SK-N-SH (cell line): ENCODE measurements at regions not wholly inside any gene's neighbourhood (a gene's known extent, or its start where the extent isn't known, plus 50 kb on each side); places are given as distances from the start of the nearest gene placed in this dataset.

Experiments
- CHD2 ChIP-seq: fragments of 150-350 bp; IDR thresholded peaks from 2 replicates; pipeline ENCODE4 v1.6.1; 2018; ENCODE audit warnings: low read length; ENCODE audit not compliant: partially characterized antibody
- CTCF ChIP-seq: fragments of 200-600 bp; sonication (generic); IDR thresholded peaks from 2 replicates; pipeline ENCODE4 v1.6.1; 2017; ENCODE audit warnings: antibody characterized with exemption, mild to moderate bottlenecking, moderate library complexity
- ELF1 ChIP-seq: IDR thresholded peaks from 2 replicates; pipeline ENCODE4 v1.4.0; 2012
- EP300 ChIP-seq, 2 experiments: IDR thresholded peaks; 2 replicates each; pipeline versions ENCODE4 v1.4.0 to v1.6.1; 2012; ENCODE audit warnings: borderline replicate concordance in 1 of 2, low read depth in 1 of 2, low read length in 1 of 2
- GATA2 ChIP-seq: sonication (generic); formaldehyde crosslinking; IDR thresholded peaks from 2 replicates; pipeline ENCODE4 v1.5.0; 2020; ENCODE audit warnings: mild to moderate bottlenecking, missing genetic modification reagents
- MAX ChIP-seq: IDR thresholded peaks from 2 replicates; pipeline ENCODE4 v1.4.0; 2012; ENCODE audit warnings: low read depth
- MXI1 ChIP-seq: IDR thresholded peaks from 2 replicates; pipeline ENCODE4 v1.6.1; 2012; ENCODE audit warnings: mild to moderate bottlenecking, low read depth, low read length, improper control_type of control experiment
- PBX3 ChIP-seq: IDR thresholded peaks from 2 replicates; pipeline ENCODE4; 2012
- RAD21 ChIP-seq: IDR thresholded peaks from 2 replicates; pipeline ENCODE4 v1.6.1; 2012; ENCODE audit warnings: mild to moderate bottlenecking, low read length
- YY1 ChIP-seq: IDR thresholded peaks from 2 replicates; pipeline ENCODE4 v1.4.0; 2012; ENCODE audit warnings: low read depth, mild to moderate bottlenecking

- TF ChIP-seq CTCF (no peak), RAD21 (no peak), MAX (no peak), GATA2 (CRISPR knock-in tag) (no peak), EP300 (IDR thresholded peaks at IDR 0.05; ENCODE audit: borderline replicate concordance in 1 of 2, low read depth in 1 of 2, low read length in 1 of 2) (no peak), PBX3 (no peak), ELF1 (no peak), YY1 (no peak), CHD2 (no peak), MXI1 (no peak)
These were observed 216.1 kb downstream of the TRIM36 start for GRCh38 chr5:114953565-114953964.
